GM12874 (cell line): ENCODE measurements at regions not wholly inside any gene's neighbourhood (a gene's known extent, or its start where the extent isn't known, plus 50 kb on each side); places are given as distances from the start of the nearest gene placed in this dataset.

Source experiments
- TF ChIP-seq, protein P1 (sequence below): IDR thresholded peaks from 2 replicates; pipeline ENCODE4 v1.5.1; 2011; ENCODE audit warnings: low read depth, mild to moderate bottlenecking, control low read depth, low read length, moderate library complexity; ENCODE audit not compliant: insufficient read depth

DNA sequence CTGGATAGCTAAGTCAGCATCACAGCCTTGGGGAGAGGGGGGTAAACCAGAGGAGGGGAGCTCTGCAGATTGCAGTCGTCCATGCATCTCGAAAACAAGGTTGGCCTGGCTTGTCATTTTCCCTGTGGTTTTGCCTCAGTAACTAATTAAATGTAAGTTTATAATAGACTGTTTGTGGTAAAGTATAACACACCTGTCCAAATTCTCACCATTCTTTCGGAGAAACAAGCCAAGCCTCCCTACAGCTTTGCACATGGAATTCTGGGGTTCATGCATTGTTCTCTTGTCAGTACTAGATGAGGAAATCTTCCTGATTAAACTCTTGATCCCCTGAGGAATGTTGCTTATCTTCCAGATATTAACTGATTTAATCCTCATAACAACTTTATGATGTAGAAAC, 1065.2 kb upstream of the FAM98A start:
- TF ChIP-seq, protein P1, sequence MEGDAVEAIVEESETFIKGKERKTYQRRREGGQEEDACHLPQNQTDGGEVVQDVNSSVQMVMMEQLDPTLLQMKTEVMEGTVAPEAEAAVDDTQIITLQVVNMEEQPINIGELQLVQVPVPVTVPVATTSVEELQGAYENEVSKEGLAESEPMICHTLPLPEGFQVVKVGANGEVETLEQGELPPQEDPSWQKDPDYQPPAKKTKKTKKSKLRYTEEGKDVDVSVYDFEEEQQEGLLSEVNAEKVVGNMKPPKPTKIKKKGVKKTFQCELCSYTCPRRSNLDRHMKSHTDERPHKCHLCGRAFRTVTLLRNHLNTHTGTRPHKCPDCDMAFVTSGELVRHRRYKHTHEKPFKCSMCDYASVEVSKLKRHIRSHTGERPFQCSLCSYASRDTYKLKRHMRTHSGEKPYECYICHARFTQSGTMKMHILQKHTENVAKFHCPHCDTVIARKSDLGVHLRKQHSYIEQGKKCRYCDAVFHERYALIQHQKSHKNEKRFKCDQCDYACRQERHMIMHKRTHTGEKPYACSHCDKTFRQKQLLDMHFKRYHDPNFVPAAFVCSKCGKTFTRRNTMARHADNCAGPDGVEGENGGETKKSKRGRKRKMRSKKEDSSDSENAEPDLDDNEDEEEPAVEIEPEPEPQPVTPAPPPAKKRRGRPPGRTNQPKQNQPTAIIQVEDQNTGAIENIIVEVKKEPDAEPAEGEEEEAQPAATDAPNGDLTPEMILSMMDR = no peak

DNA sequence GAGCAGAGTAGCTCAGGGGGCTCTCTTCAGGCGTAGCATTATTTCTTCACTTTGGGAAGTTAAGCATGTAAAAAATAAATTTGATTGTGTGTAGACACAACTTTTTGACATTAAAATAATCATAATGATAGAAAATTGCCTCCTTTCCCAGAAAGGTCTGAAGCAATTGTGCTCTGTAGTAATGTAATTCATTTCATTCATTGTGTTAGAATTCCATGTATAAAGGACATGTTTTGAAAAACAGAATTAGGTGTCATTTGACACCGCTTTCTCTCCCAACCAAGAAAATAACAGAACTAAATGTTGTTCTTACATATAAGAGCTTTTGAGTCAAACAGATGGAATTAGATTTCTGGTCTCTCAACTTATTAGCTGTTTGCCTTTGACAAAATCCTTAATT, 1064.2 kb upstream of the FAM98A start:
- TF ChIP-seq, protein P1 = no peak

DNA sequence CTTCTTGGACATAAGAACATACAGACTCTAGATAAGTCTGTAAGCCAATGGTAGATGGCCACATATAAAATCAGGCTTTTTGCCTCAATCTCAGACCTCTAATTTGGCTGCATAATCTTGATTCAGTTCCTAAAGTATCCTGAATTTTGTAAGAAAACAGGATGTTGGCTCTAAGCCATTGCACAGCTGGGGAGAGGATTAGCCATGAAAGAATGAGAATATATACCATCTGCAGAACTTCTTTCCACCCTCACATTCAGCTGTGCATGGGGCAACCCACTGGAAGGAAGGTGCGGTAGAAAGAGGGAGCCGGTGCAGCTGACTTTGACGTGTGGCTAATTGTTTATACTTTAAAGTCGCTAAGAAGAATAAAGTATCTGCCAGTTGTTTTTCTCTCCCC, 1061.6 kb upstream of the FAM98A start:
- TF ChIP-seq, protein P1 = no peak

DNA sequence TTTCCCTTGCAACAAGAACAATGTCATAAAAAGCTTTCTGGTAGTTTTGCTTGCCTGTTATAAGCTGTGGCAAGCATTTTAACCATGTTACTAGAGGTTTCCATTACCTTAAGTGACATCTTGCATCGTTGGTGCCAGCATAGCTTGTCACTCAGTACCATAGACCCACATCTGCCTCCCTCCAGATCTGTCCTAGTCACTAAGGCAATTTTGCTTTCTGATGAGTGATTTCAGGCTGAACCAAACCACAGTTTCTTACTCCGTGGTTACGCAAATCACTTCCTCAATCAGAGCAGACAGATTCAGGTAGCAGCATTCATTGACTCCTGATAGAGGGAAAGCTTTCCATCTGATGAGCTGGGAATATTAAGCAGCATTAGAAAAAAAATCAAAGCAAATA, 1057.5 kb upstream of the FAM98A start:
- TF ChIP-seq, protein P1 = no peak

DNA sequence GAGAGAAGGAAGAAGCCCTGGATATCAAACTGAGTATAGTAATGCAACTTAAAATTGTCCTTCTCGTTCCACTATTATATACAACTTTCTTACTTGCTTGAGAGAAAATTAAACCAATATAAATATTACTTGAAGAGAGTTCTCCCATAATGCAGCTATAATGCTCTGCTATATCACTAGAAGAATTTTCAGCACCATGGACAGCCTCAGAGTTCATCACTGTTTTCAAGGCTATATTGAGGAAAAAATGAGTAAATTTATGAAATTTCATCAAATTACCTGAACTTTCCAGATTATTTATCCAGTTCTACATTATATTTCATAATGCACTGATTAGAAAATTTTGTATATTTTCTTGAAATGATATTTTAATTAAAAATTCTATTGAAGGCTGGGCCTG, 1053.5 kb upstream of the FAM98A start:
- TF ChIP-seq, protein P1 = no peak

DNA sequence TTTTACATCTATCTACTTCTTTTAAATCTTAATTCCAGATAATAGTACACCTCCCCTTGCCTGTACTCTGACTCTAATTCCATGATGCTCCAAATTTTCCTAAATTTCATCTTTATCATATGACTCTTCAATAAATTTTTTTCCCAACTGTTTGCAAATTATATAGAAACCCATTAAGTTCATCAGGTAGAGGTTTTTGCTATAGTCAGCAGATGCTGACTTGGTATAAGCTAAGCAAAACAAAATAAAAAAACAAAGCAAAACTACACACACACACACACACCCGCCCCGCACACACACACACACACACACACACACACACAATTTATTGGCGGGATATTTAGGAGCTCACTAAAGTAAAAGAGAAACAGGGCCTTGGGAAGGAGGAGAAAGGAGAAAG, 1047.8 kb upstream of the FAM98A start:
- TF ChIP-seq, protein P1 = no peak

DNA sequence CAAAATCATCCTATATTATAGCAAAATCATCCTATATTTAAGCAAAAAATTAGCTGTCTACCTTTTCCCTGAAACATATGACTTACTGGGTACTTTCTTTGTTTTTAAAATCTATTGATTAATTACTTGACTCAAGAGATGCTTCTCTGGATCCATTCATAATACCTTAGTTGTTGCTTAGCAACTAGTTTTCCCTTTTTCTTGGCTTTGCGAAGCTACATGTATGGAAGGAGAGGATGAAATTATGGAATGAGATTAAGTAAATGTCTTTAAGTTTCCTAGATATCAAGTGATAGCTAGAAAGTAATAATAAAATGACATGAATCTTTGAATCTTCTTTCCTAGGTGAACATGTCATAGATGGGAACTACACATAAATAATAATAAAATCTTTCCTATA, 1033.2 kb upstream of the FAM98A start:
- TF ChIP-seq, protein P1 = no peak

DNA sequence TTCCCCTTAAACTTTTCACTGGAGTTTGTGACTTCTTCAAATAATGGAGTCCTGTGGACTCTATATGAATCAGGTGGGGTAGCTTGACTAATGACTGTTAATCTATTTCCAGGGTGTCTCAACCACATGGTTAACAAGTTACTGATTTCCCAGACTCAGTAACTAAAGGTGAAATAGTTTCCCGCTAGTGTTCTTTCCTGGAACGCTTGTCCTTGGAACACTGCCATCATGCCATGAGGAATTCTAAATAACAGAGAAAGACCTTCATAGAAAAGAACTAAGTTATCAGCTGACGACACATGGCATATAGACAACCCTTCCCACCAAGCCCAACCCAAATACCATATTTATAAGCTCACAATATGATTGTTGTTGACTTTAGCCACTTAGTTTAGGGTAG, 1027.9 kb upstream of the FAM98A start:
- TF ChIP-seq, protein P1 = no peak
